GM19438 (cell line): ENCODE measurements at regions not wholly inside any gene's neighbourhood (a gene's known extent, or its start where the extent isn't known, plus 50 kb on each side); places are given as distances from the start of the nearest gene placed in this dataset.
"Not testable (repeated sequence)": the region's sequence is repeated elsewhere in the genome, so short reads cannot be mapped to it uniquely, and the experiment has no call there.

ENCODE experiments used
- ATAC-seq: cut with Tn5 transposase; IDR thresholded peaks from one replicate; pipeline ENCODE4 v1.9.1; 2021; ENCODE audit warnings: low read depth; ENCODE audit not compliant: unreplicated experiment

DNA sequence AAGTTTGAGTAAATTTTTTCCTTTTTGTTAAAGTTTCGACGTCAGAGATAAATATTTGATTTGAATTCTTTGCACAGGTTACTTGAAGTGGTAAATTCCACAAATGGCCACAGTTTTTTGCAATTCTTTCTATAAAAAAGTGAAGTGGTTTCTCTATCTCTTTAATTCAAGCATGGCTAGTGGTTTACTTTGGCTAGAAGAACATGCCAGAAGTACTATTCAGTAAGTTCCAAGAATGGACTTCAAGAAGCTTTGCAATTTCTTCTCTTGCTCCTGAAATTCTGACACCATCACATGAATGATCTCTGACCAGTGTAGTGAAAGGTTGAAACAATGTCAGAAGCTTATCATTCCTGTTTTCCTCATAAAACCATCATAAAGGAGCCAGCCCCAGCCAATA, 55.7 kb upstream of the RNPC3 start:
- no peak for ATAC-seq

DNA sequence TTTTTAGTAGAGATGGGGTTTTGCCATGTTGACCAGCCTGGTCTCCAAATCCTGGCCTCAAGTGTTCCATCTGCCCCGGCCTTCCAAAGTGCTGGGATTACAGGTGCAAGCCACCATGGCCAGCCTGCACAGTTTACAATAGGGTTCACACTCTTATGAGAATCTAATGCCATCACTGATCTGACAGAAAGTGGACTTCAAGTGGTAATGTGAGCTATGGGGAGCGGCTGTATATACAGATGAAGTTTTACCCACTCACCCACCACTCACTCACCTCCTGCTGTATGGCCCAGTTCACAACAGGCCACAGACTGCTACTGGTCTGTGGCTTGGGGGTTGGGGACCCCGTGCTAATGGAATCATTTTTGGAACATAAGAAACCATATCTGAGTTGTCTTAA, 58.4 kb upstream of the RNPC3 start:
- ATAC-seq, result no peak

DNA sequence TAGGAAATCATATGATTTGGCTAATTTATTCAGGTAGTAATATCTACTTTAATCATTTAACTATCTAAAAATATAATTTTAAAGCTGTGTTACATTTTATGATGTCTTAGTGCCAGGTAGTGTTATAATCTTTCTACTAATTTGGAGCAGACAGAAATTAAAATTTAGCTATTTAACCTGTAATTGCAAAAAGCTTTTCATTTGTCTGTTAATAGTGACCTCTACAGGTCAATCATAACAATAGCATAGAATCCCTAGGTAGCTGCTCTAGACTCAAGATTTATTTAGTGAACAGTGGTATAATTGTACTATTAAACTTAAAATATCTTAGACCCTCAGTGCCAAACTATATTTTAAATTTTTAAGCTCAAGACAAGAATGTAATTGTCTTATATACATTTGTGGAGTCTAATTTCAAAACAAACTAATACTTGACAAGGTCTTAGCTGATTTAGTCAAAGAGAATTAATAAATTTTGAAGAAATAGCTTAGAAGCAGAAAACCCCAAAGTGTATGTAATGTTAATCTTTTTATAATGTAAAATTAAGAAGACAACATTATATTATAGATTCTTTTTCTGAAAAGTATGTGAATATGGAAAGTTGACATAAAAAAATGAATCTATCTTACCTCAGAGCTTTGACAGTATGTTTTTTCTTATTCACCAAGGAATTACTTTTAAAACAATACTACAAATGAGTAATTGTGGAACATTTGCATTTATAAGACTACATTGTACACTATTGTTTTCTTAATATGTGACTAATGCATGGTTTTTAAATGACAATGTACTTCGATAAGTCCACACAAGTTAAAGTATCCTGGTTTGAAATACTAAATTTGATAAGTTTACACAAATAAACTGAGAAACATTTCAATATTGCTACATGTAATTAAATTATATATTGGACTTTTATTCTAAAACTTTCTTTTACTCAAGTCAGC, 64.1 kb upstream of the RNPC3 start:
- no peak for ATAC-seq

DNA sequence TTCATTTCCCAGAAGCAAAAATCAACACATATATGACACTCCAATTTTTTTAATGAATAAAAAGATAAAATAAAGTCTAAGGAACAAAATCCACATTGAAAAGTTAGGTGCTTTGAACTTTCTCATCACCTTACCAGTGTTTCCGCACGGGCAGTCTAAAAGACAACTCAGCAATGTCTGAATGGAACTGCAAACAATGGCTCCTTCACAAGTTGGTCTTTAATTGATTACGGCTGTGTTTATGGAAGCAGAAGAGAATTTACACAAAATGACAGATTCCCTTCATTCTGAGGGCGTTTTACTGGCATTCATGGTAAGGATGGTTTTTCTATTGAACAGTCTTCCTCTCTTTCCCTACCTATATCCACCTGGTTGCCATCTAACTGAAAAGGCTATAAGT, 65.0 kb upstream of the RNPC3 start:
- no peak for ATAC-seq

DNA sequence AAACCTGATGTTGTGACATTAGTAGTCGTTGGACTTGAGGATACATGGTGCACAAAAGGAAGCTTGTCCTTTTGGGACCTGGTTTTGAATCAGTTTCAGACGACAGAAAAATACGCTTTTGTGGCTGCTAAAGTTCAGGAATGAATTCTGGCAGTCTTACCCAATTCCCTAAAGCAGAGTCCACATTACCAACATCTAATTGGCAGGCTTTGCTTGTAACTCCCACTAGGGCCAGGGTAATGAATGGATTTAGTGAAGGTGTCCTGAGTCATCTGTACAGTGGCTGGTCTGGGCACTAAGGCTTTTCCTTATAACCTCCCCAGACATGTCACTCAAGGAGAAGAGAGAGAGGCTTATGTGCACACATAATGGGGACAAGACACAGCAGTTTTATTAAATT, 66.2 kb upstream of the RNPC3 start:
- ATAC-seq, result no peak

DNA sequence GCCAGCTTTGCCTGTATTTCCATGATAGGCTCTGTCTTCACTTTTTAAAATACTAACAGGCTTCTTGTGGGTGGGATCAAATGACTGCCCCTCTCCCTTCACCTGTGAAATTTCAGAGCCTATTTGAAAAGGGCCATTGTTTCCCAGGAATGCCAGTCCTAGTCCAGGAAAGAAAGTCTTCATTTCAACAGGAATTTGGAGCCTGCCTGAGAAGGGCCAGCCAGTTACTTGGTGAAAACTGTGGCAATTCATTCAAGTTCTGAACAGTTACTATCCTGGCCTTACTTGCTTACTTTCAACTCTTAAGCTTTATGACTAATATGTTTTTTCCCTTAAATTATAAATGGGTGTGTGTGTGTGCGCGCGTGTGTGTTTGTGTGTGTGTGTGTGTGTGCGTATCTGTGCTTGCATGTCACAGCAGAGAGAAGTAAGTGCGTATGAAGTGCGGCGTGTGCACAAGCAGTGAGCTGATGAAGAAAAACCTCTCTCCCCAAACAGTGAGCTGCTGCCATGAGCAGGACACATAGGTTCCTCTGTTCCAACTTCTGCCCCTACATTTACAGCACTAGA, 67.5 kb upstream of the RNPC3 start:
- ATAC-seq, result no peak

DNA sequence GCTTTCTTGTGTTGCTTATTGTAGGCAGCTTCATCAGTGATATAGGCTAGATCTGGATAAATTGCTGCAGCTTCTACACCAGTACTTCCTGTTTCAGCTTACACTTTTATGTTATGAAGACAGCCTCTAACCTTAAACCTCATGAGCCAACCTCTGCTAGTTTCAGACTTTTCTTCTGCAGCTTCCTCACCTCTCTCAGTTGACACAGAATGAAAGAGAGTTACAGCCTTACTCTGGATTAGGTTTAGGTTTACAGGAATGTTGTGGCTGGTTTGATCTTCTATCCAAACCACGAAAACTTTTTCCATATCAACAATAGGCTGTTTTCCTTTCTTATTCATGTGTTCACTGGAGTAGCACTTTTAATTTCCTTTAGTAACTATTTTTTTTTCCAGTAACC, 76.9 kb upstream of the RNPC3 start:
- no peak for ATAC-seq

DNA sequence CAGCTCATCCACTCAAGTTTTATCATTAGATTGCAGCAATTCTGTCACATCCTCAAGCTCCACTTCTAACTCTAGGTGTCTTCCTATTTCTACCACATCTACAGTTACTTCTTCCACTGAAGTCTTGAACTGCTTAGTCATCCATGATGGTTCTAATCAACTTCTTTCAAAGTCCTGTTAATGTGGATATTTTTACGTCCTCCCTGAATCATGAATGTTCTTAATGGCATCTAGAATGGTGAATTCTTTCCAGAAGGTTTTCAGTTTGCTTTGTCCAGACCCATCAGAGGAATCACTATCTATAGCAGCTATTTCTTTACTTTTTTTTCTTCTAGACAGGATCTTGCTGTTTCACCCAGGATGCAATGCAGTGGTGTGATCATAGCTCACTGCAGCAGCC, 78.0 kb upstream of the RNPC3 start:
- ATAC-seq, result no peak

DNA sequence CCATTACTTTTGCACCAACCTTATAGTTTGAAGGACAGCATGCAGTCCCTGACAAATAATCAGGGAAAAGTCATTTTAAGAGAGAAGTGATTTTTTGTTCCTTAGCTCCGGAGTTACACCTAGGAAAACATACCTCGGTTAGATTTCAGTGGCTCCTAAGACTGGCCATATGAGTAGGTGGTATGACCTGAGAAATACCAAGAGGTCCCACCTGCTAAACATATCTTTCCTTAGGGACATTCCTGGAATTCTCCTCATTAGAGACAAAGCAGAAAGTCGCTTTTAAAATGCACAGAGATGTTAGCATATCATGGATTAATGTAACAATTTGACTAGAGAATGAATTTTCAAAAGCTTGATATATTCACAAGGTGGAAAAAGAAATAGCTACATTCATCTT, 84.2 kb upstream of the RNPC3 start:
- no peak for ATAC-seq

DNA sequence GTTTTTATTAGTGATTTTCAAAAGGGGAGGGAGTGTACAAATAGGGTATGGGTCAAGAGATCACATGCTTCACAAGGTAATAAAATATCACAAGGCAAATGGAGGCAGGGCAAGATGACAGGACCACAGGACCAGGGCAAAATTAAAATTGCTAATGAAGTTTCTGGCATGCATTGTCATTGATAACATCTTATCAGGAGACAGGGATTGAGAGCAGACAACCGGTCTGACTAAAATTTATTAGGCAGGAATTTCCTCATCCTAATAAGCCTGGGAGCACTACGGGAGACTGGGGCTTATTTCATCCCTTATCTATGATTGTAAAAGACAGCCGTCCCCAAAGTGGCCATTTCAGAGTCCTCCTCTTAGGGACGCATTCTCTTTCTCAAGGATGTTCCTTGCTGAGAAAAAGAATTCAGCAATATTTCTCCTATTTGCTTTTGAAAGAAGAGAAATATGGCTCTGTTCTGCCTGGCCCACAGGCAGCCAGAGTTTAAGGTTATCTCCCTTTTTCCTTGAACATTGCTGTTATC, 88.9 kb upstream of the RNPC3 start:
- ATAC-seq, result not testable (repeated sequence)

DNA sequence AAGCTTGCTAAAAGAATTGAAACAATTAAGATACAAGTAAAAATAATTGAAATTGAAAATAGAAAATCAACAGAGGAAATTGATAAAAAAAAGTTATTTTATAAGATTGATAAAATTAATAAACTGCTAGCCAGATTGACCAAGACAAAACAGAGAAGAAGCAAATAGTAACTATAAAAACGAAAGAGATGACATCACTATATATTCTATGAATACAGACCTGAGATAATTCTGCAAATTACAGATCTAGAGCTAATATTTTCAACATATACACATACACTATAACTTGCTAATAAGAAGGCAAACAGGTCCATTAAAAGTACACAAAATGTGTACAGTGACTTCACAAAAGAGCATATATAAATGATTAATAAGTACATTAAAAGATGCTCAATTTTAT, 90.1 kb upstream of the RNPC3 start:
- ATAC-seq, result no peak

DNA sequence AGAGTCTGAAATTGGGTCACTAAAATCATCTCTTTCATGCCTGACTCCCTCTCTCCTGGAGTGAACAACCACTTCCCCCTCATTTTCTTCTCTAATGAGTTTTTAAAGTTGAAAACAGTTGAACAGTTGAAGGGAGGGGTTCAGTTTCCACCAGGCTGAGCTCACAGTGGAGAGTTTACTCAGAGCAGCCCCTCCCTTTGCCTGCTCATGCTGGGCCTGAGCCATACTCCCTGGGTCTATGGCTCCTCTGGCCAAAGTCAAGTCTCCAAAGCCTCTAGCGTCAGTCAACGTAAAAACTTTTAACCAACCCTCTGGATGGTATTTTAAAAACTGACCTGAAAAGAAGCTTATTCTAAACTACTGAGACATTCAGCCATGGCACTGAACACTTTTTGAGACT, 100.8 kb upstream of the RNPC3 start:
- no peak for ATAC-seq

DNA sequence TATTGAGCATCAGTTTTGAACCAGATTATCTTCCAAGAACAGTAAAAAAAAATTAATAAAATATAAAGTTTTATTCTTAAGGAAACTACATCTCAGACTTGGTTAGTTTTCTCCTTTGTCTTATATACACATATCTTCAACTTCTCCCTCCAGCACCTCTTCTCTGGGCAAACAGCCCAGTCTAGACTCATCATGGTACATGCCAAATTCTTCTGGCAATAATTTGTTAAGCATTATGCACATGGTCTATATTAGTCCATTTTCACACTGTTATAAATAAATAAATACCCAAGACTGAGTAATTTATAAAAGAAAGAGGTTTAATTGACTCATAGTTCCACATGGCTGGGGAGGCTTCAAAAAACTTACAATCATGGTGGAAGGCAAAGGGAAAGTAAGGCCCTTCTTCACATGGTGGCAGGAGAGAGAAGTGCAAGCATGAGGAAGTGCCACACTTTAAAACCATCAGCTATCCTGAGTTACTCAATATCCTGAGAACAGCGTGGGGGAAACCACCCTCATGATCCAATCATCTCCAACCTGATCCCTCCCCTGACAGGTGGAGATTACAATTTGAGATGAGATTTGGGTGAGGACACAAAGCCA, 108.7 kb upstream of the RNPC3 start:
- no peak for ATAC-seq

DNA sequence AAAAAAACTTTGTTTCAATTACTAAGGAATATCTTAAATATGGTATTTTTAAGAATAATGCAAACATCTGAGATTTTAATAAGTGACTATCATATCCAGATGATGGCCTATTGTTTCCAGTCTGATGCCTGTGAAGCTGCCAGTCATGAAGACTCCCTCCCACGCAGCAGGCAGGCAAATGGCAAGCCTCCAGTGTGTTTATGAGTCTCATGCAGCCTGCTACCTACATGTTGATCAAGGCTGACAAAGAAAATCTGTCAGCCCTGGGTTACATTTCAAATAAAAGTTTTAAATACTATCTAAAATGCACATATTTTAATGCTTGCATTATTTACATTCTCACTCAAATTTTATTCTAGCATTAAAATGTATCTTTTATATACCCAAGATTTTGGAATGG, 137.6 kb upstream of the RNPC3 start:
- ATAC-seq, result no peak

DNA sequence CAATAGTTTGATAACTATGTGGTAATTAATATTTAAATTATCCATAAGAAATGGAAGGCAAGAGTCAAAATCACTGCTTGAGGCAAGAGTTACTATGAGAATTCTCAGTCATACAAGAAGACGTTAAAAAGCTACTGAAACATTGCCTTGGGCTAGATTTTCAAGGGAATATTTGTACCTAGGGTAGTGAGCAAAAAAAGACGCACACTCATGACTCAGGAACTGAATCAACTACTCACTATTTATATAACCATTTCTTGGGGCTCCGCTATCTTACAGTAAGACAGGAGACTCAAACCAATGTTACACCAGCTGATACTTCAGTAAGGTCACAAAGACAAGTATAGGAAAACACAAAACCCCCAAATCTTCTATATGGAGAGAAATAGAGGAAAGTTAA, 151.5 kb upstream of the RNPC3 start:
- ATAC-seq, result no peak

DNA sequence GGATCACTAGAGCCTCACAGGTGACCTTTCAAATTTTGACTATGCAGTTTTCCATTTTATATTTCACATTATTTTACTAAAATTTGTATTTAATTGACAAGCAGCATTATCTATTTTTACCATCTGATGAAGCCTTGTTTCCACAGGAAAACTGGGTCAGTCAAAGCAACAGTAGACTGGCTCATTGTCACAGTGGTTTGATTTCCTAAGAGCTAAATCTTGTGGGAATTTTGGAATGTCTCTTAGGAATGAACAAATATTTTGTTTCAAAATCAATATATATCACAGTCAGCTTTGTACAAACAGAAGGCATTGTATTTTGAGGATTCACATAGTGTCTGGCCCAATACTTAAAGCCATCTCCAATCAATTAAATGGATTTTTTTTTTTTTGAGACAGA, 152.6 kb upstream of the RNPC3 start:
- no peak for ATAC-seq

DNA sequence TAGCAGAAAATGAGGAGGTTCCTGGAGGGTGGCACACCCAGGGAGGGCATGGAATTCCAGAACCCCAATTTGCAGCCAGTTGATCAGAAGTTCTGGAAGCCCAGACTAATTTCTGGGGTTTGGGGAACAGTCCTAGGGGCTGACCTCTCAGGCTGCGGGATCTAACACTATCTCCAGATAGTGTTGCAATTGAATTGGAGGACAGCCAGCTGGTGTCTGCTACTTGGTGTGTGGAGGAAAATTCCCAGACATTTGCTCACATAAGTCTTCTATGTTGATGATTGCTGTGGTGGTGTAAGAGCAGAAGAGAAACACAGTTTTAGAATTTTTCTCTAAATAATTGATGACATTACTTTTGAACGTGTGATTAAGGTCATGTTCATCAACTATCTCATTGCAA, 154.3 kb upstream of the RNPC3 start:
- ATAC-seq, result no peak

DNA sequence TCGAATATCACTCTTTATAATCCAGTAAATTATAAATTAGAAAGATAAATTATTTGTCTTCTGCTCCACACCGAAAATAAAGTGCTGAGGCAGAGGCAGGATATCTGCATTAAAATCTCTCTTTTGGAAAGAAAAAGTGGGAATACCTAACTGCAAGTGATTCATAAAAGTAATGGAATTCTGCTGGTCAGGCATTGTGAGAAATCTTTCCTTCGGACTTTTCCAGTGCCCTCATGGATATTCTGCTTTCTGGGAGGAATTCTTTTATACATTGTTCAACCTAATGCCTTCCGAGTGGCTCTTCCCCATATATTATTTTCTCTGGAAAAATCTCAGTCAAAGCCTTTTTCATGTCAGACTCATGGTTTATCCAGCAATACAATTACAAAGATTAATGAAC, 158.3 kb upstream of the RNPC3 start:
- no peak for ATAC-seq

DNA sequence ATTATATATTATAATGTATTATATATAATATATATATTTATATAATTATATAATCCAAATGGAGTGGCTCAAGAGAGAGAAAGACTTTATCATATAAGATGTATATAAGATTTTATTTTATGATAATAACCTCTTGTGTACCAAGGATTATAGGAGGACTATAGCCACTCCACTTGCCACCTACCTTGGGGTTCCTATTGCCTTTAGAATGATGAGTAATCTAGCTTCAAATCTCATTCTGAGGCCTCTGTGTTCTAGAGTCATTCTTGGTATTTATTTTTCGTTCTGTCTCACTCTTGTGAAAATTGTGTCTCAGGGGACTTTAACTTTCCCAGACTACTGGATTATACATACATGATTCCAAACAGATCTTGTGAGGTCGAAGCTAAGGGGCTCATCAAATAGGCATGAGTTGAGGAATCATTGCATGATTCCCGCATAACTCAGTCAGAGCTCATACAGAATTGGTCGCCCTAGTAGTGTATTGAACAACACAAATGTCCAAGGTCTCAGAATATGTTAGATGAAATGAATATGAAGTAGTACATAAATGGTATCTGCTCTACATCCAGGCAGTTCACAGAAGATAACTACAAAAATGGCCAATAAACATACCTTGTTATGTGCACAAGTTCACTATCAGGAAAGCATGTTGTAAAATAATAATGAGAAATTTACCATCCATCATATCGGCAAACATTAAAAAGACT, 159.5 kb upstream of the RNPC3 start:
- no peak for ATAC-seq

DNA sequence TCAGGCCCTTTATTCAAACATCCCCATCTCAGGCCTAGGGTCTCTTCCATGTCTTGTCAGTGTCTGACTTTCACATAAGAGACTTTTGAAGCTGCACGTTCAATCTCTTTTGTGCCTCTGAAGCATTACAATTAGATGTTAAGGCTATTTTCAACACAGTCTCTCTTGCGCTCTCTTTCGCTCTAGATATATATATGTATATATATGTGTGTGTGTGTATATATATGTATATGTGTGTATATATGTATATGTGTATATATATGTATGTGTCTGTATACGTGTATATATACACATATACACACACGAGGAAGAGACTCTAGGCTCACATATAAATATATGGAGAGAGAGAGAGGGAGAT, 162.5 kb upstream of the RNPC3 start:
- ATAC-seq, result no peak

DNA sequence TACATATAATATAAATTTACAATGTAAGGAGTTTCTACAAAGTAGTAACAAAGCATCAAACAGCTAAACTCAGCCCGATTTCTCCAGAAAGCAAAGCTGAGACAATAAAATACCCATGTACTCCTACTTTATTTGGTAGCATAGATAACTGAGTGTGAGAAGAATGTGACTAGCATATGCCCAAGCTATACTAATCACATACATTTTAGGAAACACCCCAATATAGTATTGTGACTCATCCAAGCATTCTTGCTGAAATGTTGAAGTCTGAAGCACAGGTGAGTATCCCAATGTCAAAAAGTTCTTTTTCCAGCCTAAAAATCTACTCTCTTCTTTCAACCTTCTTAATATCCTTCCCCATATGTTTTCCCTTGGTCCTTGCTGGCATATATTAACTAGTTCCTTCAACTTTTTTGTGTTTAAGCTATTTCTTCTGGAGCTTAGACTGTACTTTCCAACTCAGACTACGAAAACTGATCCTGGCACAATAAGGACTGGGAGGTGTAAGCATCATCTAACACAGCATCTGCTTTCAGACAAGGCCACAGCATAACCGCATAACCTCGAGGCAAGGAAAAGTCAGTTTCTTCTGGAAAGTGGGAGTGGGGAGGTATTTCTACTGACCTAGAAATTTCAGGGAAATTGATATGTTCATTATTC, 163.0 kb upstream of the RNPC3 start:
- no peak for ATAC-seq
